HS-5 (cell line): ENCODE measurements at regions not wholly inside any gene's neighbourhood (a gene's known extent, or its start where the extent isn't known, plus 50 kb on each side); places are given as distances from the start of the nearest gene placed in this dataset.
"Not testable (repeated sequence)": the region's sequence is repeated elsewhere in the genome, so short reads cannot be mapped to it uniquely, and the experiment has no call there.

Experiments
- DNase-seq: peaks from one replicate; pipeline ENCODE4 v3.0.0-alpha.2; 2012; ENCODE audit warnings: low read depth

DNA sequence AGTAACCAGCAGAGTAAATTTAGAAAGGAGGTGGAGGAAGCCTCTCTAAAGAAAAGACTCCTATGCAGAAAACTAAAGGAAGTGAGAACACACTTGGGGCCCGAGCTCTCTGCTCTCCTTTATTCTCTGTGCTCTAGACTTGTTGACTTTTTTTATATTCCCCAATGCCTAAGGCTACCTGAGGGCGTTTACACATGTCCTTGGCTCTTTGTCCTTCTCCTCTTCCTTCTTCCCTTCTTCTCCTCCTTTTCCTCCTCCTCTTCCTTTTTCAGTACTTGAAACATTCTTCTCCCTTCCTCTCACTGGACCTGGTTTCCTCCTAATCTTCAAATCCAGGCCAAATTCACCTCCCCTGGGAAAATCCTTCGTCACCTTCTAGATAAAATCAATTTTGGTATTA lies 256.4 kb upstream of the TRPC7 start:
- no peak for DNase-seq

DNA sequence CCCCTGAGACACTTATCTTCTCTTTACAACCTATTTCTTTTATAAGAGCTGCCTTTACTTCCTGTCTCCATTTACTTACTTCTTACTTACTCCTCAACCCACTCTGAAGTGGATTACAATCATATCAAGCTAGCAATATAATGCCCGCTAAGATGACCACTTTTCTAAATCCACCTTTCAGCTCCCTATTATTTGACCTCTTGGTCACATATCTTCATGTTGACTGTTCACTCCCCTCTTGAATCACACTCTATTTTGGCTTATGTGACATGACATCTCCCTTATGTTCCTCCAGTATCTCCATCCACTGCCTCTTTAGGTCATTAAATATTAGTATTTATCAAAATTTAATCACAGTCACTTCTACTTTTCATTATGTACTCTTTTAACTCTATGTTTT lies 255.3 kb upstream of the TRPC7 start:
- no peak for DNase-seq

DNA sequence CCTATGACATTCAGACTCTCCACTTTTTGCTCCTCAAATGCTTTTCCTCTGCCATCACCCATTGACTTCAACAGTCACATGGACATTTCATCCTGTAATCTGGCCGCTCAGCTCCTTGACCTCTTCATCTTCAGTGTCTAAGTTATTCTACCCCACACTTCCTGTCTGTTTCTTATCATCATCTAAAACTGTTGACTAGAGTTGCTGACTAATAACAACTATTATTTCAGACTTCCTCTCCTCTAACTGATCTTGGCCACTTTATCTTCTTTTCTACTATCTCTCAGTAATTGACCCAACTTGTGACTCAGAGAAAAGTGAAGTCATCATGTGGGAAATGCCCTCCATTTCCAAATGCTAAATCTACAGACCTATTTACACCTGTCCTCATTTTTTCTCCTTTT lies 254.7 kb upstream of the TRPC7 start:
- DNase-seq, result peak; percentile 72

DNA sequence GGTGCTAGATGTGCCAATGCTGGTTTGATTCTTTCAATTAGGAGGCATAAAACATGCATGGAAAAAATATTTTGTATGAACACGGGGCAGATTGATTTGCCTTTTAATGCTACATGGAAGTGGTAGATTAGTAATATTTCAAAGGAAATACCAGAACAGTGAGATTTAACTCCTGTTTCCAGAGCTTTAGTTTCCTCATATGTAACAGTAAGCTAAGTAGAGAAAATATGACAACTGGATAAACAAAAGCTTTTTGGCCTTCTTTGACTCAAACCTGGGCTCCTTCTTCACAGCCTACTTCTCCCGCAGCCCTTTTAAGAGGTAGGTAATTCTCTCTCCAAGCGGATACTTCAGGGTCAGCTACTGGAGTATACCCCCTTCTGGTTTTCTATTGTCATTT lies 254.2 kb upstream of the TRPC7 start:
- peak; percentile 4 for DNase-seq

DNA sequence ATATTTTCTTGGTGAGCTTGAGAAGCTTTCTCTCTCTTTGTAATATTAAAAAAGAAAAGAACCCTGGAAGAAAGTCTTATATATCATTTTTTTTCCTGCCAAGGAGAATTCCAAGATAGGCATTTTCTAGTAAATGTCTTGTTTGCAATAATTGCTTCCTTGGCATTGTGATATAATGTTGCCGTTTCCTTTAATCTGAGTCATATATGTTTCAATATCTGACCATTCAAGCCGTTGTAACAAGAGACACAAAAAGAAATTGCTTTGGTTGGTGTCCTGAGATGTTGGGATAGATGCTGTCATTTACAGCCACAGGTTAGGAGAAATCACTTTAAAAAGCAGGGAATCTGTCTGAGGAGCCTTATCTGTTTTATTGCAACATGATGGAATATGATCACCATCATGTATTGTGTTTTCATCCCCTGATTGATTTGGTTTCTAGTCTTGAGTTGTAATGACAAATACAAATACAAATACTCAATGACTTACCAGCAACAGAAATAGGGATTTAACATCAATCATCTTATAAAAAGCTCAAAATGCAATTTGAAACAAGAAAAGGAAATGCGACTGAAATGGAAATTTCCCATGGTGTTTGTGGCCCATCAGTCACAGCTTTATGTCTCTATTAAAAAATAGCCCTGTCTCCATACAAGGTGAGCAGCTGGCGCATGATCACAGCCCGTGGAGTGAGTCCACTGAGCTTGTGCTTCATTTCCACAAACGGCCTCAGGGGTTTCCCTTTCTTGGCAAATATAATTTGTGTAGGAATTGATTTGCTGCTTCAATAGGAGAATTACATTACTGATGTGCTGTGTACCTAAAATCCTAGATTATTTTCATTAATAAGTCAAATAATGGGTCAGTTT lies 250.1 kb upstream of the TRPC7 start:
- DNase-seq, result no peak

DNA sequence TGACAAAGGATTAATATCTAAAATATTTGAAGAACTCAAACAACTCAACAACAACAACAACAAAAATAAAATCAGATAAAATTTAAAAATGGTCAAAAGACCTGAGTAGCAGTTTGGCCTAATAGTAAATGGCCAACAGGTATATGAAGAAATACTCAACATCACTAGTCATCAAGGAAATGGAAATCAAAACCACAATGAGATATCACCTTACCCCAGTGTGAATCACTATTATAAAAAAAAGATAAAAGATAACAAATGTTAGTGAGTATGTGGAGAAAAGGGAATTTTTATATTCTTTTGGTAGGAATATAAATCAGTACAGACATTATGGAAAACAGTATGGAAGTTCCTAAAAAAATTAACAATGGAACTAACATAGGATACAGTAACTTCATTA lies 247.9 kb upstream of the TRPC7 start:
- no peak for DNase-seq

DNA sequence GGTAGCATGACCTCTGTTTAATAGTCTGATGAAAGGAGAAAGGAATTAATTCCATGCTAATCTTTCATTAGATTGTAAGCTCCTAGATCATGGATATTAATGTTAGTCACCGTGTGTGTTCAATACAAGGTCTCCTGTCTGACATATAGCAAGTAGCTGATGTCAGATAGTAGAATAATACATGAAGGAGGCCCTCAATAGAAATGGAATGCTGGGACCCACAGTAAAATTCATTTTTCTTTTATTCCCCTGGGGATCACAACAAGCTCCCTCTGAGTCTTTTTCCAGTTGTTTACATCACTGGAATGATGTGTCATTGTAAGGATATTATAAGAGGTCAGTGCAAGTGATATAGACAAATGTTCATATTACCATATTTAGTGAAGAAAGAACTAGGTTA lies 240.3 kb upstream of the TRPC7 start:
- DNase-seq, result no peak

DNA sequence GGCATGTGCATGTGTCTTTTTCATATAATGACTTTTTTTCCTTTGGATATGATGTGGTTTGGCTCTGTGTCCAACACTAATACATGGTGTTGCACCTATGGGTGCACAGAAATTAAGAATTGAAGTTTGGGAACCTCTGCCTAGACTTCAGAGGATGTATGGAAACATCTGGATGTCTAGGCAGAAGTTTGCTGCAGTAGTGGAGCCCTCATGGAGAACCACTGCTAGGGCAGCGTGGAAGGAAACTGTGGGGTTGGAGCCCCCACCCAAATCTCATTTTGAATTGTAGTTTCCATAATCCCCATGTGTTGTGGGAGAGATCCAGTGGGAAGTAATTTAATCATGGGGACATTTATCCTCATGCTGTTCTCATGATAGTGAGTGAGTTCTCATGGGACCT lies 235.0 kb upstream of the TRPC7 start:
- no peak for DNase-seq

DNA sequence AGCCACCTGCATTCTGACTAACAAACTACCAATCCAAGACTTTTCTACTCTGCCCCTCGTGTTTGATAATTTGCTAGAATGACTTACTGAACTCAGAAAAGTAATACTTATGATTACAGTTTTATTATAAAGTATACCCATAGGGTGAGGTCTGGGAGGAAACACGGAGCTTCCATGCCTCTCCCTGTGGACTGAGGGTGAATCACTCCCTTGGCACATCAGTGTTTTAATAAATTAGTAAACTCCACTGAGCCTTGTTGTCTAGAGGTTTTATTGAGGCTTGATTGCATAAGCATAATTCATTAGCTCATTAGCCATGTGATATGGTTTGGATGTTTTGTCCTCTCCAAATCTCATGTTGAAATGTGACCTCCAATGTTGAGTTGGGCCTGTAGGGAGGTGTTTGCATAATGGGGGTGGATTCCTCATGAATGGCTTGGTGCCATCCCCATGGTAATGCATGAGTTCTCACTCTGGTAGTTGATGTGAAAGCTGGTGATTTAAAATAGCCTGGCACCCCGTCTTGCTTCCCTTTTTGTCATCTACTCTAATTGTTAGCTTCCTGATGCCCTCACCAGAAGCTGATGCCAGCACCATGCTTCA lies 233.6 kb upstream of the TRPC7 start:
- DNase-seq, result no peak

DNA sequence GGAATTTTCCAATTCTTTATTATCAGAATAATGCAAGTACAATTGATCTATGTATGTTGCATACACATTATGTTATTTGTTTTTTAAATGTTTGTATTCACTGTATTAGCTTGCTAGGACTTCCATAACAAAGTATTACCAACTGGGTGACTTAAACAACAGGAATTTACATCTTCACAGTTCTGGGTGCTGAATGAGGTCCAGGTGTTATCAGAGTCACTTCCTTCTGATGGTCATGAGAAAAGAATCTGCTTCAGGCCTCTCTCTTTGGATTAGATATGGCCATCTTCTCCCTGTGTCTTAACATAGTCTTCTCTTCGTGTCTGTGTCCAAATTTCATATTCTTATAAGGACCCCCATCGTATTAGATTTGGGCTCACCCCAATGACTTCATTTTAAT lies 229.1 kb upstream of the TRPC7 start:
- DNase-seq, result no peak

DNA sequence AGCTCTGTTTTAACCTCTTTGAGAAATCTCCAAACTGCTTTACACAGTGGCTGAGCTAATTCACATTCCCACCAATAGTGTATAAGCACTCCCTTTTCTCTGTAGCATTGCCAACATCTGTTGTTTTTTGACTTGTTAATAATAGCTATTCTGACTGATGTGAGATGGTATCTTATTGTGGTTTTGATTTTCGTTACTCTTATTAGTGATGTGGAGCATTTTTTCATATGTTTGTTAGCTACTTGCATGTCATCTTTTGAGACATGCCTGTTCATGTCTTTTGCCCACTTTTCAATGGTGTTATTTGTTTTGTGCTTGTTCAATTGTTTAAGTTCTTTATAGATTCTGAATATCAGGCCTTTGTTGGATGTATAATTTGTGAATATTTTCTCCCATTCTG lies 225.2 kb upstream of the TRPC7 start:
- no peak for DNase-seq

DNA sequence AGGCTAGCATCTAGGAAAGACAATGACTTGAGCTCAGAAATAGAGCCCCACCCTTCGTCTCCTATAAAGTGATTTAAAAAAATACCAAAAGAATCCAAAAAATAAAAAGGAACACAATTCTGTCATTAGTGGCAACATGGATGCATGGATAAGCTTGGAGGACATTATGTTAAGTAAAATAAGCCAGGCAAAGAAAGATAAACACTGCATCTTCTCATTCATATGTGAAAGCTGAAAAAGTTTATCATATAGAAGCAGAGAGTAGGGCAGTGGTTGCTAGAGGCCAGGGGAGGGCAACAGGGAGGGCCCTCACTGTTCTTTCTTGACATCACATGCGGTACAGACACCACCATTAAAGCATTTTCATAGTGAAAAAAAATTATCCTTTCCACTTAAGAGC lies 220.9 kb upstream of the TRPC7 start:
- no peak for DNase-seq

DNA sequence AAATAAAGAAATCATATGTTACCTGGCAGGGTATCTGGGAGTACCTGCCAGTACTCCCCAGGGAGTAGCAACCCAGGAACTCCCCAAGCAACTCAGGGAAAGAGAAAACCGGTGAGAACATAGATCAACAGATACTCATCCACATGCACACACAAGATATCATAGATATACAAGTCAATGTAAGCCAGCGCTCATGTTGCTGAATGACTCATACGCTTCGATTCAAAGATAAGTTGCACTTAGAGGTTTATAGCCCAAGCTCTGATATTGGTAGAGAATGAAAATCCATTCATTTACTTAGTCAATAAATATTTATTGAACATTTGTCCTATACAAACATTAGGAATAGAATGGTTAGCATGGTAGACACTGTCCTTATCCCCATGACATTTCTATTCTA lies 219.1 kb upstream of the TRPC7 start:
- no peak for DNase-seq

DNA sequence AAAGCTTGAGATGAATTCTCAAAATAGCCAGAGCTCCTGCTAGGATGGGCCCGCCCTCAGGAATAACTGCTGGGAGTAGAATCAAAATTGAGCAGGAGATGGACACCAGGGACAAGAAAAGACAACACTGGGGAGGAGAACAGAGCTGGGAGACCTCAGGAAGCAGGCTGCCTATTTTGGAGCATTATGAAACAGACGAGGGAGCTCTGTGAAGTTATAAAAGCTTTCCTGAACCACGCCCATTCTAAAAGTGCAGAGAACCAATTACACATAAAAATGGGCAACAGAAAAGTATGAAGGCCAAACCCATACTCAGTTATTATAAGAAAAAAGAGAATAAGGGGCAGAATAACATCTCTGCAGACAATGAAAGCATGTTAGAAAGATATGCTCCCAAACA lies 213.9 kb upstream of the TRPC7 start:
- no peak for DNase-seq

DNA sequence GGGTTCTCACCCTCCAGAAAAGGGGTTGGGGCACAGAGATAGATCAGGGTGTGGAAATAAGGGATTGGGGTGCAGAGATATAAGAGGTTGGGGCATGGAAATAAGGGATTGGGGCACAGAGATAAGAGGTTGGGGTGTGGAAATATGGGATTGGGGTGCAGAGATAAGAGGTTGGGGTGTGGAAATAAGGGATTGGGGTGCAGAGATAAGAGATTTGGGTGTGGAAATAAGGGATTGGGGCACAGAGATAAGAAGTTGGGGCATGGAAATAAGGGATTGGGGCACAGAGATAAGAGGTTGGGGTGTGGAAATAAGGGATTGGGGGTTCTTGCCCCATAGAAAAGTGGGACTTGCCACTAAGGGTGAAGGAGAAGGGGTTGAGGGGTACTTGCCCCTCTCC lies 204.5 kb upstream of the TRPC7 start:
- DNase-seq, result not testable (repeated sequence)

DNA sequence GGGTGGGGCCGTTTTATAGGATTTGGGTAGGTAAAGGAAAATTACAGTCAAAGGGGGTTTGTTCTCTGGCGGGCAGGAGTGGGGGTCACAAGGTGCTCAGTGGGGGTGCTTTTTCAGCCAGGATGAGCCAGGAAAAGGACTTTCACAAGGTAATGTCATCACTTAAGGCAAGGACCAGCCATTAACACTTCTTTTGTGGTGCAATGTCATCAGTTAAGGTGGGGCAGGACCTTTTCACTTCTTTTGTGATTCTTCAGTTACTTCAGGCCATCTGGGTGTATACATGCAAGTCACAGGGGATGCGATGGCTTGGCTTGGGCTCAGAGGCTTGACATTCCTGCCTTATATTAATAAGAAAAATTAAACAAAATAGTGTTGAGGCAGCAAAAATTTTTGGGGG lies 200.1 kb upstream of the TRPC7 start:
- not testable (repeated sequence) for DNase-seq

DNA sequence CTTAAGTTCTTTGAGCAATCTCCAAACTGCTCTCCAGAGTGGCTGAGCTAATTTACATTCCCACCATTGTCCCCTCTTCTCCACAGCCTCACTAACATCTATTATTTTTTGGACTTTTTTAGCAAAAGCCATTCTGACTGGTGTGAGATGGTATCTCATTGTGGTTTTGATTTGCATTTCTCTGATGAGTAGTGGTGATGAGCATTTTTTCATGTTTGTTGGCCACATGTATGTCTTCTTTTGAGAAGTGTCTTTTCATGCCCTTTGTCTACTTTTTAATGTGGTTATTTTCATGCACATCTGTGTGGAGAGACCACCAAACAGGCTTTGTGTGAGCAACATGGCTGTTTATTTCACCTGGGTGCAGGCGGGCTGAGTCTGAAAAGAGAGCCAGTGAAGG lies 199.7 kb upstream of the TRPC7 start:
- not testable (repeated sequence) for DNase-seq

DNA sequence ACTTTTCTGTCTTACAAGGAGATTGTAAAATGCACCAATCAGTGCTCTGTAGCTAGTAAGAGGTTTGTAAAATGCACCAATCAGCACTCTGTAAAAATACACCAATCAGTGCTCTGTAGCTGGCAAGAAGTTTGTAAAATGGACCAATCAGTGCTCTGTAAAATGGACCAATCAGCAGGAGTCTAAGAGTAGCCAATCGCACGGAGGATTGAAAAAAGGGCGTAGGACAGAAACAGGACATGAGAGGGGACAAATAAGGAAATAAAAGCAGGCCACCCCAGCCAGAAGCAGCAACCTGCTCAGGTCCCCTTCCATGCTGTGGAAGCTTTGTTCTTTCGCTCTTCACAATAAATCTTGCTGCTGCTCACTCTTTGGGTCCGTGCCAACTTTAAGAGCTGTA lies 199.1 kb upstream of the TRPC7 start:
- DNase-seq, result not testable (repeated sequence)

DNA sequence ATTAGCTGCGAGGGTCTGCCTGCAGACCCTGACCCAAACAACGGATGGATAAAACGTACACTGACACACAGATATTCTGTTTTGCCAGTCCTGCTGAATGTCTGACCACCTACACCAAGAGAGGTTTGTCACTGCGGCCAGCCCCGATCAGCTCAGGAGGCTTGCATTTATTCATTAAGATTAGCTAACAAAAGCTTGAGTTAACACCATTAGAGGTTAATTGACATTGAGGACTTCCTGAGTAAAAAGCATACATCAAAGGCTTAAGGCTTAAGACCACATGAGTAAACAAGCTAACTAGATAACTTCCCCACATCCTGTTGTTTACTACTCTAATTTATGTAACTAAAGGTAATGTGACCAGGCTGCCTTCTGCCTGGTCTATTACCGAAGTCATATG lies 198.1 kb upstream of the TRPC7 start:
- no peak for DNase-seq

DNA sequence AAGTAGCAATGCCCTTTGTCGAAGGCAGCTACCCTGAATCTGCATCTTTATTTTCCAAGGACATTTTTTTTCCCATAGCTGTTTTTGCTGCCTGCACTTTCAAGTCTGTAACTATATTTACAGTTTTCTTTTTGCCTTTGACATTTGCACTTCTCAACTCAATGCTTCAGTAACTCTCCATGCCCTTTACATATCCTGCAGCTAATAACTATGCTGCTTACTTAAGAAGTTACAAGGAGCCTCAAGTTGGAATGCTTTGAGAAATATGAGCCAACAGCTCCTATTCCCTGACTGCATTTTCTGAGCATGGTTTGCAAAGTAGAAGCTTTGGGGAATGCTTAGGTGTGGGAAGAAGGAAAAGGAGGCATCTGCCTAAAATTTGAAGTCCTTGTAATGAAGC lies 194.8 kb upstream of the TRPC7 start:
- DNase-seq, result no peak

DNA sequence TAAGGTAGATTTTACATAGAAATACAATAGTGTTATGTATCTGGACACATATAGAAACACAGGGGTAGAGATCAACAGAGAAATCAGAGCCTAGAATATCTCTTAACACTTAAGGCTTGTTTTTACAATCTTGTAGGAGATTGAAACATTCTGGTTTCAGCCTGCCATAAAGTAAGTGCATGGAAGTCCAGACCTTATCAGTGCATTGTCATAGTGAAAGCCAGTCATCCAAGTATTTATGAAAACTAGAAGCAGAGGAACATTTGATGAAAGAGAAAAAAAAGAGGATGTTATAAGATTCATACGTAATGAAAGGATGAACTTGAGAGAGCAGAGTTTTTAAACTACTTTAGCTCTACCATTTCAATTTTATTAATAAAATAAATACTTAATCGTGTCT lies 194.3 kb upstream of the TRPC7 start:
- no peak for DNase-seq

DNA sequence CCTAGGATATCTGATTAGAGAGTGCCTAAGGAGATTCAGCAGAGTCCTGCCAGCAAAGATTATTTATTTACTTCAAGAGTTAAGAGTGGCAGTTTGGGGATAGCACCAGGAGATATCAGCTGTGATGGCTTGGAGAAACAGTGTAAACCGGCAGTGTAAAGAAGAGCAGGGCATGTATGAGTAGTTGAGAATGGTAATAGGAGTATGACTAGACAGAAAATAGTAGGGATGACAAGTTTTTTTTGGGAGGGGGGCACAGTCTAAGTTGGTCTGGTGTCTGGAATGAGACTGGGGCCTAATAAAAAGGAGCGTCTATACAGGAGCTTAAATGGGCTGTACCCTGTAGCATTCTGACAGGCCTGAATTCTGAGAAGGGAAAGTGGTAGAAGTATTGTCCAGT lies 181.8 kb upstream of the TRPC7 start:
- DNase-seq, result not testable (repeated sequence)

DNA sequence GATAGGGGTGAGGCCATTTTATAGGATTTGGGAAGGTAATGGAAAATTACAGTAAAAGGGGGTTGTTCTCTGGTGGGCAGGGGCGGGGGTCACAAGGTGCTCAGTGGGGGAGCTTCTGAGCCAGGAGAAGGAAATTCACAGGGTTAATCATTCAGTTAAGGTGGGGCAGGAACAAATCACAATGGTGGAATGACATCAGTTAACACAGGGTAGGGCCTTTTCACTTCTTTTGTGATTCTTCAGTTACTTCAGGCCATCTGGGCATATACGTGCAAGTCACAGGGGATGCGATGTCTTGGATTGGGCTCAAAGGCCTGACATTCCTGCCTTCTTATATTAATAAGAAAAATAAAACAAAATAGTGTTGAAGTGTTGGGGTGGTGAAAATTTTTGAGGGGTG lies 181.1 kb upstream of the TRPC7 start:
- DNase-seq, result not testable (repeated sequence)

DNA sequence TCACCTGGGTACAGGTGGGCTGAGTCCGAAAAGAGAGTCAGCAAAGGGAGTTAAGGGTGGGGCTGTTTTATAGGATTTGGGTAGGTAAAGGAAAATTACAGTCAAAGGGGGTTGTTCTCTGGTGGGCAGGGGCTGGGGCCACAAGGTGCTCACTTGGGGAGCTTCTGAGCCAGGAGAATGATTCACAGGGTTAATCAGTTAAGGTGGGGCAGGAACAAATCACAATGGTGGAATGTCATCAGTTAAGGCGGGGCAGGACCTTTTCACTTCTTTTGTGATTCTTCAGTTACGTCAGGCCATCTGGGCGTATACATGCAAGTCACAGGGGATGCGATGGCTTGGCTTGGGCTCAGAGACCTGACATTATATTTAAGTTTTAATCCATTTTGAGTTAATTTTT lies 179.7 kb upstream of the TRPC7 start:
- not testable (repeated sequence) for DNase-seq
